ENCODE measurements at regions not wholly inside any gene's neighbourhood (a gene's known extent, or its start where the extent isn't known, plus 50 kb on each side); places are given as distances from the start of the nearest gene placed in this dataset.

DNA sequence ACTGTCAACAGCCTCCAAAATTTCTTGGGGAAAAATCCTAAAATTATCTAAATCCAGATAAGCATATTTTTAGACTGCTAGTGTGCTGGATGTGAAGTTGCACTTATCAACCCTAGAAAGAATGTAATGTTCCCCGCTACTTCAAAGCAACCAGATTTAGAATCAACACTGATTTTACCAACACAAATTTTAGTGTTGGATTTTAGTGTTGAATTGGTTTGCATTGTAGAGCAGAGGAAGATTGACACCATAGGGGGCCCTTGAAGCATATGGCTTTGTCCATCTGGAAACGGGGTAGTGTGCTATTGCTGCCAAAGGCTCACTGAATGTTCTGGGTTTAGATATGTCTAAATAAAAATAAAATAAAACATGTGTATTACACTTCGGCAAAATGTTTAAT lies 126.3 kb upstream of the EMCN start:
- no peak overlapping the region for H3K4me3 ChIP-seq (ENCODE audit: low read length in 2 of 2)
- no peak overlapping the region for H3K14ac ChIP-seq (ENCODE audit: low read length)
- H2BK5ac ChIP-seq (ENCODE audit: low read length): no peak overlapping the region
- H3K4me1 ChIP-seq (ENCODE audit: control insufficient read depth in 2 of 2, insufficient read depth in 1 of 2, low read depth in 1 of 2, low read length in 2 of 2): no peaks in the 10 kb centered on the region
- H3K4ac ChIP-seq (ENCODE audit: low read length): no peak overlapping the region
- no peak overlapping the region for H2AK5ac ChIP-seq (ENCODE audit: low read depth, low read length)
- H2BK120ac ChIP-seq (ENCODE audit: low read depth, low read length): no peak overlapping the region
- no peak overlapping the region for H3K4me2 ChIP-seq (ENCODE audit: insufficient read depth, low read length, poor library complexity, severe bottlenecking)
- H3K79me1 ChIP-seq (ENCODE audit: low read depth, low read length): no peaks in the 10 kb centered on the region
- H4K8ac ChIP-seq (ENCODE audit: low read depth, low read length): no peak overlapping the region
- H3K18ac ChIP-seq (ENCODE audit: low read length): no peak overlapping the region
- H3K9me3 ChIP-seq (replicated peaks in 1 of 2; ENCODE audit: control insufficient read depth in 2 of 2, insufficient read depth in 1 of 2, low read depth in 1 of 2, low read length in 2 of 2): no peaks in the 10 kb centered on the region
- WGBS, 2 donors (ENCODE audit: extremely low coverage in 2 of 2, insufficient read length in 2 of 2, insufficient replicate concordance in 1 of 2): no CpG with 5 or more reads among the region's 3 CpGs
- no peak for DNase-seq (ENCODE audit: low spot score)
- no peaks in the 10 kb centered on the region for H3K27me3 ChIP-seq (ENCODE audit: control insufficient read depth in 3 of 3, insufficient read depth in 3 of 3, low read depth in 1 of 3, low read length in 3 of 3)
- H2BK12ac ChIP-seq (ENCODE audit: low read length): no peak overlapping the region
- no peaks in the 10 kb centered on the region for H3K36me3 ChIP-seq (replicated peaks in 1 of 2; ENCODE audit: control insufficient read depth in 2 of 2, insufficient read depth in 2 of 2, low read length in 2 of 2)
- H2BK15ac ChIP-seq (ENCODE audit: low read length): no peak overlapping the region
- H4K91ac ChIP-seq (ENCODE audit: low read depth, low read length, poor library complexity): no peak overlapping the region
- no peak overlapping the region for H2AFZ ChIP-seq (ENCODE audit: low read length)
- no peak overlapping the region for H3K27ac ChIP-seq (replicated peaks; ENCODE audit: low read length)
- H3K23ac ChIP-seq (ENCODE audit: low read depth, low read length, poor library complexity): no peak overlapping the region
- H3K9ac ChIP-seq (ENCODE audit: low read depth, low read length, poor library complexity): no peak overlapping the region

DNA sequence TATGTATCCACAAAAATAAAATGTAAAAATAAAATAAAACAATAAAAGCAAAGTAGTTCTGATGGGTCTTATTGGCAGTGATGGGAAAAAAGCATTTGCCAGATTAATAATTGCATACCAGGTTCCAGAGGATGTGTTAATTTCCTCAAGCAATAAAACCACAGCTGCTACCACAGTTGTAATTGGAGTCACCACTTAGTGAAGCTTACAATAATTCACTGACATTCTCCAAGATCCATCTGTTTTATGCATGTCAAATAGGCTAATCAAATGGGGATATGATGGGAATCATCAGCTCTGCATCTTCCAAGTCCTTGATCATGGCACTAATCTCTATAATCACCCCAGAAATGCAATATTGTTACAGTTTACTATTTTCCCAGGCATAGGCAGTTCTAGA lies 123.5 kb upstream of the EMCN start:
- DNase-seq (ENCODE audit: low spot score): no peak
- no peak overlapping the region for H2AFZ ChIP-seq (ENCODE audit: low read length)
- H3K9ac ChIP-seq (ENCODE audit: low read depth, low read length, poor library complexity): no peak overlapping the region
- H3K14ac ChIP-seq (ENCODE audit: low read length): no peak overlapping the region
- no peaks in the 10 kb centered on the region for H3K4me1 ChIP-seq (ENCODE audit: control insufficient read depth in 2 of 2, insufficient read depth in 1 of 2, low read depth in 1 of 2, low read length in 2 of 2)
- H2BK5ac ChIP-seq (ENCODE audit: low read length): no peak overlapping the region
- H4K91ac ChIP-seq (ENCODE audit: low read depth, low read length, poor library complexity): no peak overlapping the region
- H3K18ac ChIP-seq (ENCODE audit: low read length): no peak overlapping the region
- H3K27ac ChIP-seq (replicated peaks; ENCODE audit: low read length): no peak overlapping the region
- H3K36me3 ChIP-seq (replicated peaks in 1 of 2; ENCODE audit: control insufficient read depth in 2 of 2, insufficient read depth in 2 of 2, low read length in 2 of 2): no peaks in the 10 kb centered on the region
- no peak overlapping the region for H2AK5ac ChIP-seq (ENCODE audit: low read depth, low read length)
- no peak overlapping the region for H3K4me3 ChIP-seq (ENCODE audit: low read length in 2 of 2)
- H3K4ac ChIP-seq (ENCODE audit: low read length): no peak overlapping the region
- no peaks in the 10 kb centered on the region for H3K79me1 ChIP-seq (ENCODE audit: low read depth, low read length)
- no peak overlapping the region for H2BK120ac ChIP-seq (ENCODE audit: low read depth, low read length)
- no peak overlapping the region for H3K4me2 ChIP-seq (ENCODE audit: insufficient read depth, low read length, poor library complexity, severe bottlenecking)
- H3K9me3 ChIP-seq (replicated peaks in 1 of 2; ENCODE audit: control insufficient read depth in 2 of 2, insufficient read depth in 1 of 2, low read depth in 1 of 2, low read length in 2 of 2): no peaks in the 10 kb centered on the region
- H3K27me3 ChIP-seq (ENCODE audit: control insufficient read depth in 3 of 3, insufficient read depth in 3 of 3, low read depth in 1 of 3, low read length in 3 of 3): no peaks in the 10 kb centered on the region
- H2BK12ac ChIP-seq (ENCODE audit: low read length): no peak overlapping the region
- H3K23ac ChIP-seq (ENCODE audit: low read depth, low read length, poor library complexity): no peak overlapping the region
- H4K8ac ChIP-seq (ENCODE audit: low read depth, low read length): no peak overlapping the region
- H2BK15ac ChIP-seq (ENCODE audit: low read length): no peak overlapping the region

DNA sequence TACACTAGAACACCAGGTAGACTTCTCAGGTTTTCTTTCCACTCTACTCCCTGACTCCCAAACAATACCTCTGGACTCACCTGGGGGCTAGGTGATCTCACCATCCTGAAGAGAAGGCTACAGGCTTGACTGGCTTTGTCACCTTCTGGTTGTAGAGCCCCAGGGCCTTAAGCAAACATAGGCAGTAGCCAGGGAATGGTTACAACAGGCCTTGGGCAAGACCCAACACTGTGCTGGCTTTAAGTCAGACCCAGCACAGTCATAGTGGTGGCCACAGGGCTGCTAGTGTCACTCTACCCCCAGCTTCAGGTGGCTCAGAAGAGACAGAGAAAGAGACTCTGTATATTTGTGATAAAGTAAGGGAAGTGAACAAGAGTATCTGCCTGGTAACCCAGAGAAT lies 118.1 kb upstream of the EMCN start:
- H3K36me3 ChIP-seq (replicated peaks in 1 of 2; ENCODE audit: control insufficient read depth in 2 of 2, insufficient read depth in 2 of 2, low read length in 2 of 2): no peaks in the 10 kb centered on the region
- H3K9me3 ChIP-seq (replicated peaks in 1 of 2; ENCODE audit: control insufficient read depth in 2 of 2, insufficient read depth in 1 of 2, low read depth in 1 of 2, low read length in 2 of 2): no peaks in the 10 kb centered on the region
- no peak overlapping the region for H3K18ac ChIP-seq (ENCODE audit: low read length)
- no peak overlapping the region for H4K91ac ChIP-seq (ENCODE audit: low read depth, low read length, poor library complexity)
- H3K4me3 ChIP-seq (ENCODE audit: low read length in 2 of 2): no peak overlapping the region
- no peak for DNase-seq (ENCODE audit: low spot score)
- no peak overlapping the region for H3K4me2 ChIP-seq (ENCODE audit: insufficient read depth, low read length, poor library complexity, severe bottlenecking)
- H3K79me1 ChIP-seq (ENCODE audit: low read depth, low read length): no peaks in the 10 kb centered on the region
- H2BK12ac ChIP-seq (ENCODE audit: low read length): no peak overlapping the region
- no peak overlapping the region for H2AFZ ChIP-seq (ENCODE audit: low read length)
- no peak overlapping the region for H4K8ac ChIP-seq (ENCODE audit: low read depth, low read length)
- no peak overlapping the region for H3K14ac ChIP-seq (ENCODE audit: low read length)
- H2BK5ac ChIP-seq (ENCODE audit: low read length): no peak overlapping the region
- H3K4me1 ChIP-seq (ENCODE audit: control insufficient read depth in 2 of 2, insufficient read depth in 1 of 2, low read depth in 1 of 2, low read length in 2 of 2): no peaks in the 10 kb centered on the region
- no peak overlapping the region for H2AK5ac ChIP-seq (ENCODE audit: low read depth, low read length)
- H3K9ac ChIP-seq (ENCODE audit: low read depth, low read length, poor library complexity): no peak overlapping the region
- H3K27ac ChIP-seq (replicated peaks; ENCODE audit: low read length): no peak overlapping the region
- H3K23ac ChIP-seq (ENCODE audit: low read depth, low read length, poor library complexity): no peak overlapping the region
- H2BK120ac ChIP-seq (ENCODE audit: low read depth, low read length): no peak overlapping the region
- no peak overlapping the region for H3K4ac ChIP-seq (ENCODE audit: low read length)
- no peak overlapping the region for H2BK15ac ChIP-seq (ENCODE audit: low read length)
- no peaks in the 10 kb centered on the region for H3K27me3 ChIP-seq (ENCODE audit: control insufficient read depth in 3 of 3, insufficient read depth in 3 of 3, low read depth in 1 of 3, low read length in 3 of 3)

DNA sequence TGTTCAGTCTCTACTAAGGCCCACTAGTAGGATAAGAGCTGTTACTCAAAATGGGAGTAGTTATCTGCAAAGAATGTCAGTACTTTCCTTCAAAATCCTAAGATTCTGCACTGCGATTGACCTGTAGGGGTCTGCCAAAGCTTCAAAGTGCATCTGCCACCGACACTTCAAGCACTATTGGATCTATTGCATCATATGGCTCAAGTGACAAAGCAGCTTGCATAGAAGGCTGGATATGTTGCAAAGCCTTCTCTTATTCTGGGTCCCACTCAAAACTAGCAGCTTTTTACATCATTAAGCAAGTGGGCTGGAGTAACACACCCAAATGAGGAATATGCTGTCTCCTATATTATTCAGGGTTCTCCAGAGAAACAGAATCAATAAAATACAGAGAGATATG lies 115.4 kb upstream of the EMCN start:
- Histone ChIP-seq H4K91ac (ENCODE audit: low read depth, low read length, poor library complexity) (no peak overlapping the region), H3K4me3 (ENCODE audit: low read length in 2 of 2) (no peak overlapping the region), H3K36me3 (replicated peaks in 1 of 2; ENCODE audit: control insufficient read depth in 2 of 2, insufficient read depth in 2 of 2, low read length in 2 of 2) (no peaks in the 10 kb centered on the region), H3K27ac (replicated peaks; ENCODE audit: low read length) (no peak overlapping the region), H3K23ac (ENCODE audit: low read depth, low read length, poor library complexity) (no peak overlapping the region), H2AFZ (ENCODE audit: low read length) (no peak overlapping the region), H3K4ac (ENCODE audit: low read length) (no peak overlapping the region), H2BK5ac (ENCODE audit: low read length) (no peak overlapping the region), H3K9me3 (replicated peaks in 1 of 2; ENCODE audit: control insufficient read depth in 2 of 2, insufficient read depth in 1 of 2, low read depth in 1 of 2, low read length in 2 of 2) (no peaks in the 10 kb centered on the region), H2AK5ac (ENCODE audit: low read depth, low read length) (no peak overlapping the region), H2BK12ac (ENCODE audit: low read length) (no peak overlapping the region), H3K4me1 (ENCODE audit: control insufficient read depth in 2 of 2, insufficient read depth in 1 of 2, low read depth in 1 of 2, low read length in 2 of 2) (no peaks in the 10 kb centered on the region), H3K14ac (ENCODE audit: low read length) (no peak overlapping the region), H3K27me3 (ENCODE audit: control insufficient read depth in 3 of 3, insufficient read depth in 3 of 3, low read depth in 1 of 3, low read length in 3 of 3) (no peaks in the 10 kb centered on the region), H2BK120ac (ENCODE audit: low read depth, low read length) (no peak overlapping the region), H2BK15ac (ENCODE audit: low read length) (no peak overlapping the region), H4K8ac (ENCODE audit: low read depth, low read length) (no peak overlapping the region), H3K18ac (ENCODE audit: low read length) (no peak overlapping the region), H3K4me2 (ENCODE audit: insufficient read depth, low read length, poor library complexity, severe bottlenecking) (no peak overlapping the region), H3K79me1 (ENCODE audit: low read depth, low read length) (no peaks in the 10 kb centered on the region), H3K9ac (ENCODE audit: low read depth, low read length, poor library complexity) (no peak overlapping the region)
- DNase-seq (ENCODE audit: low spot score): no peak
- no CpG with 5 or more reads among the region's 2 CpGs for WGBS, 2 donors (ENCODE audit: extremely low coverage in 2 of 2, insufficient read length in 2 of 2, insufficient replicate concordance in 1 of 2)
